Esophagus (tissue), 2 donors: ENCODE measurements at regions not wholly inside any gene's neighbourhood (a gene's known extent, or its start where the extent isn't known, plus 50 kb on each side); places are given as distances from the start of the nearest gene placed in this dataset.

Experiments used
- H3K27ac ChIP-seq, 2 donors: one replicate each; pipeline ENCODE4 v1.5.1; 2013; ENCODE audit warnings: low read depth in 2 of 2, mild to moderate bottlenecking in 2 of 2, inconsistent platforms in 1 of 2, low read length in 1 of 2, moderate library complexity in 1 of 2
- H3K27me3 ChIP-seq, 2 donors: one replicate each; pipeline ENCODE4 v1.6.1; 2013; ENCODE audit warnings: low read length in 2 of 2, control low read depth in 1 of 2, mild to moderate bottlenecking in 1 of 2; ENCODE audit not compliant: insufficient read depth in 2 of 2, control insufficient read depth in 1 of 2
- H3K36me3 ChIP-seq, 2 donors: one replicate each; pipeline ENCODE4 v1.6.1; 2013; ENCODE audit warnings: low read length in 1 of 2; ENCODE audit not compliant: control insufficient read depth in 2 of 2, insufficient read depth in 2 of 2
- H3K4me1 ChIP-seq, 2 donors: one replicate each; pipeline ENCODE4 v1.6.1; 2013; ENCODE audit warnings: low read length in 1 of 2; ENCODE audit not compliant: control insufficient read depth in 2 of 2, insufficient read depth in 2 of 2
- H3K4me3 ChIP-seq, 2 donors: one replicate each; pipeline ENCODE4 v1.5.1; 2013; ENCODE audit warnings: low read length in 2 of 2, mild to moderate bottlenecking in 2 of 2, low read depth in 1 of 2, moderate library complexity in 1 of 2
- H3K9me3 ChIP-seq, 2 donors: one replicate each; pipeline ENCODE4 v1.6.1; 2013; ENCODE audit warnings: mild to moderate bottlenecking in 2 of 2, low read depth in 1 of 2, low read length in 1 of 2, moderate library complexity in 1 of 2; ENCODE audit not compliant: control insufficient read depth in 2 of 2, insufficient read depth in 1 of 2
- WGBS, 2 donors: extraction: QIAGEN DNeasy Blood & Tissue Kit; methylation state at CpG; one replicate each; pipeline ENCODE4 v1.1.7; 2013; 5-methylcytosine and 5-hydroxymethylcytosine counted together
- donor health status: healthy with polysubstance abuse.
- donor health status: Bipolar disorder and iron deficiency.

- Histone ChIP-seq H3K4me1 (peaks cover 5% of the 10 kb centered on the region in 2 donors), H3K27me3 (no peaks in the 10 kb centered on the region), H3K36me3 (no peaks in the 10 kb centered on the region), H3K4me3 (no peak overlapping the region), H3K9me3 (no peaks in the 10 kb centered on the region), H3K27ac (peak overlapping the region; percentile 37 to 68)
- WGBS, 2 donors = 63 to 67% methylated on average over 4 of the region's 4 CpGs
Observed at GRCh38 chr6:11358904-11359830, 126.7 kb upstream of the NEDD9 start.

DNA sequence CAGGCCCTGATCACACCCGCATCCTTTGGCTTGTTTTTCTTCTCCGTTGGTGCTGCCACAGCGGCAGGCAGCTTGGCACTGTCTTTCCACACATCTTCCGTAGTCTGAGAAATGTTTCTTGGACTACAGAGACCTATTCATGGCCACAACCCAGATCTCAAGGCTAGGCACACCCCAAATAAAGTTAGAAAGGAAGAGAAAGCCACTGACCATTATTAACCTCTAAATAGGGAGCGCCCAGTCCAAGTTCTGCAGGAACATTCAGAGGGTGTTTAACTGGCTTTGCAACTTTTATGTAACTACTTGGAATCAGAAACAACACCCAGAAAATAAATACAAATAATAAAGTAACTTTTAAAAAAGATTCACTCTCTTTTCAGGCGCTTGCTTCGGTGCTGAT lies 124.8 kb upstream of the NEDD9 start:
- H3K27me3 ChIP-seq = no peaks in the 10 kb centered on the region
- no peak overlapping the region for H3K4me3 ChIP-seq
- no peaks in the 10 kb centered on the region for H3K36me3 ChIP-seq
- H3K4me1 ChIP-seq = peaks cover 5 to 6% of the 10 kb centered on the region in 2 donors
- 51 to 77% methylated on average over 7 of the region's 7 CpGs for WGBS, 2 donors
- H3K27ac ChIP-seq = peak overlapping the region; percentile 94 to 97
- no peaks in the 10 kb centered on the region for H3K9me3 ChIP-seq

DNA sequence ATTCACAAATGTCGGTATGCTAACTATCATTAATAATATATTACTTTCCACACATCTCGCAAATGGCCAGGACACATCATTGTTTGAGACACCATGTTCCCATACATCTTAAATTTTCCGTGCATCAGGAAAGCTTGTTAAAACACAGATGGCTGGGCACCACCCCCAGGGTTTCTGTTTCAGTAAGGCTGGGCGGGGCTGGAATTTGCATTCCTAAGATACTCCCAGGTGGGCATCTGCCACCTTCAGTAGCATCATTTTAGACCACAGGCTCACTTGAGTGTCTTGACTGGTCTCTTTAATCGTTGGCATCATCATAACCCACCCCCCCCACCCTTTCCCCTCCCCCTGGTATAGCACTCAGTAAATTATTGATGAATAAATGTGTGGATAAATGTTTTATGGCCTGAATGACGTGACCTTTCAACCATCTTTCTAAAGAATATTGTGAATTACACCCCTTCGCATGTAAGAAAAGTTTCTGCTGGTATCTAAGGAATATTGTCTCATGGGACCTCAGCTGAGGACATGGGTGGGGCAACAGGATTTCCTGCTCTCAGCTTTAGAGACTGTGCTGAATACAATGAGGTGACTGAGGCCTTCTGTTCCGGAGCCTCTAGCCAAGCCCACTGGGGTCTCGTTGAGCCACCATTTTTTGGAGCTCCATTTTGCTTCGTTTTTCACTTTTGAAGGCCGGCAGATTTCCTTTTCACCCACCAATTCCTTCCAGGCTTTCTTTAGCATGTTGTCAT lies 124.1 kb upstream of the NEDD9 start:
- H3K9me3 ChIP-seq = no peaks in the 10 kb centered on the region
- H3K27me3 ChIP-seq = no peaks in the 10 kb centered on the region
- H3K27ac ChIP-seq = peak overlapping the region; percentile 94 to 97
- no peak overlapping the region for H3K4me3 ChIP-seq
- WGBS, 2 donors = 64 to 66% methylated on average over 11 of the region's 11 CpGs
- peaks cover 5 to 6% of the 10 kb centered on the region in 2 donors for H3K4me1 ChIP-seq
- H3K36me3 ChIP-seq = no peaks in the 10 kb centered on the region

- peaks cover 4 to 5% of the 10 kb centered on the region in 2 donors for H3K4me1 ChIP-seq
- H3K27me3 ChIP-seq = no peaks in the 10 kb centered on the region
- H3K27ac ChIP-seq = peak overlapping the region; percentile 69 to 74
- WGBS, 2 donors = 27 to 31% methylated on average over 6 of the region's 6 CpGs
- H3K4me3 ChIP-seq = no peak overlapping the region
- H3K9me3 ChIP-seq = no peaks in the 10 kb centered on the region
- H3K36me3 ChIP-seq = no peaks in the 10 kb centered on the region
Observed at GRCh38 chr6:11353921-11354389, 121.5 kb upstream of the NEDD9 start.

- H3K36me3 ChIP-seq = no peaks in the 10 kb centered on the region
- no peaks in the 10 kb centered on the region for H3K9me3 ChIP-seq
- H3K27ac ChIP-seq = no peak overlapping the region
- H3K4me1 ChIP-seq = peaks cover 3 to 4% of the 10 kb centered on the region in 2 donors
- H3K4me3 ChIP-seq = no peak overlapping the region
- 88 to 93% methylated on average over 4 of the region's 4 CpGs for WGBS, 2 donors
- no peaks in the 10 kb centered on the region for H3K27me3 ChIP-seq
Observed at GRCh38 chr6:11350294-11350693, 117.8 kb upstream of the NEDD9 start.

DNA sequence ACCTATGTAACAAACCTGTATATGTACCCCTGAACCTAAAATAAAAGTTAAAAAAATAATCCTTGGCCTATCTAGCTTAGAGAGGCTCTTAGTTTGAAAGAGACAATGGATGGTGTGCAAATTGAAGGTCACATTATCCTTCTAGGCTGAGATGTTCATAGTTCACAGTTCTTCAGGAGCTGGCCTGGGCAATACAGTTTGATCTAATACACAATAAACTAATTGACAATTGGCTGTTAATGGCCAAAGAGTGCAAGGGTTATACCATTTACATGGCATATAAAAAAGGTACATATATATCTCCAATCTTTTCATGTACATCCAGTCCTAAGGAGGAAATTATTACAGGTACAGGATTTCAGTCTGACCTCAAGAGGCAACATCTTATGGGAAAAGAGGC lies 117.4 kb upstream of the NEDD9 start:
- Histone ChIP-seq H3K4me3 (no peak overlapping the region), H3K27ac (no peak overlapping the region), H3K36me3 (no peaks in the 10 kb centered on the region), H3K27me3 (no peaks in the 10 kb centered on the region), H3K9me3 (no peaks in the 10 kb centered on the region), H3K4me1 (peaks cover 3 to 4% of the 10 kb centered on the region in 2 donors)

DNA sequence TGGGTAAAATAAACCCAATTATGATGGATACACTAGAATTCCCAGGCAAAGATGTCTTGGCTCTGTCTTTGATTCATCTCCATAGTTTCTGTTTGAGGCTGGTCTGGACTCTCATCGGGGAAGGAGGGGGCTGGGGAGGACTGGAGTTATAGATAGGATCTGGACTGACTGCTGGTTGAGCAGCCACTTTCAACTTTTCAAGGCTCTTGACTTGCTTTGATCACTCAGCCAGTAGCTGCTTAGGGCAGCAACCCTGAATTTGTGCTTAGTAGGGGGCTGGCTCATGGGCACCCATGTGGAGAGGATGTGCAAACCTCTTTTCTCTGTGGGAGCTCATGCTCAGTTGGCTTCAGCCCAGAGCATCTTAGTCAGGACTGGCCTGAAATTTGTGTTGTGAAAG lies 114.0 kb upstream of the NEDD9 start:
- Histone ChIP-seq H3K27me3 (no peaks in the 10 kb centered on the region), H3K27ac (no peak overlapping the region), H3K9me3 (no peaks in the 10 kb centered on the region), H3K4me3 (no peak overlapping the region), H3K36me3 (no peaks in the 10 kb centered on the region), H3K4me1 (no peaks in the 10 kb centered on the region)
- WGBS, 2 donors = 96 to 100% methylated on average over 1 of the region's 1 CpG

DNA sequence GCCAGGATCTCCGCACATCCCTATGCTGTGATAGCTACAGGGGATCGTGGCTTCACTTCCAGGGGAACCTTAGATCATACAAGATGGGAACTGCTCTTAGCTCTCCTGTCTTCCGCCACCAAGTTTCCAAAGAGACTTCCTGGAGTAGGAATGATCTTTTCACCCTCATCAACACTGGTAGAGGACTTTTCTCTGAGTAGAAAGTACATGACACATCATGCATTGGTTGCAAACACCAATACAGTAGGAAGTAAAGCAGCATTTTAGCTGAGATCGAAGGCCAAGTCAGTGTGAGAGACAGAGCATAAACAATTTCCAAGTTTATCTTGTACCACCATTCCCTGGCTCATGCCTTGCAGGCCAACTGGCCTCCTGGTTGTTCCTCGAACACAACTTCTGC lies 113.1 kb upstream of the NEDD9 start:
- no peaks in the 10 kb centered on the region for H3K4me1 ChIP-seq
- 95% methylated on average over 5 of the region's 5 CpGs for WGBS, 2 donors
- H3K27ac ChIP-seq = no peak overlapping the region

GRCh38 chr6:11343963-11344723 lies 111.7 kb upstream of the NEDD9 start:
- no peak overlapping the region for H3K4me3 ChIP-seq
- no peaks in the 10 kb centered on the region for H3K27me3 ChIP-seq
- H3K27ac ChIP-seq = no peak overlapping the region
- WGBS, 2 donors = 72 to 80% methylated on average over 6 of the region's 6 CpGs
- no peaks in the 10 kb centered on the region for H3K4me1 ChIP-seq
- H3K9me3 ChIP-seq = no peaks in the 10 kb centered on the region
- H3K36me3 ChIP-seq = no peaks in the 10 kb centered on the region

More for the DNA sequence above, 113.1 kb upstream of the NEDD9 start:
- no peaks in the 10 kb centered on the region for H3K9me3 ChIP-seq
- no peaks in the 10 kb centered on the region for H3K36me3 ChIP-seq
- no peaks in the 10 kb centered on the region for H3K27me3 ChIP-seq
- H3K4me3 ChIP-seq = no peak overlapping the region
